Activated T-cell treated with anti-CD3 and anti-CD28 coated beads for 48 hours (primary cell): ENCODE measurements at regions not wholly inside any gene's neighbourhood (a gene's known extent, or its start where the extent isn't known, plus 50 kb on each side); places are given as distances from the start of the nearest gene placed in this dataset.

ENCODE experiments used
- DNase-seq: peaks from one replicate; pipeline ENCODE4 v3.0.0-alpha.2; 2020; ENCODE audit warnings: low read depth

DNA sequence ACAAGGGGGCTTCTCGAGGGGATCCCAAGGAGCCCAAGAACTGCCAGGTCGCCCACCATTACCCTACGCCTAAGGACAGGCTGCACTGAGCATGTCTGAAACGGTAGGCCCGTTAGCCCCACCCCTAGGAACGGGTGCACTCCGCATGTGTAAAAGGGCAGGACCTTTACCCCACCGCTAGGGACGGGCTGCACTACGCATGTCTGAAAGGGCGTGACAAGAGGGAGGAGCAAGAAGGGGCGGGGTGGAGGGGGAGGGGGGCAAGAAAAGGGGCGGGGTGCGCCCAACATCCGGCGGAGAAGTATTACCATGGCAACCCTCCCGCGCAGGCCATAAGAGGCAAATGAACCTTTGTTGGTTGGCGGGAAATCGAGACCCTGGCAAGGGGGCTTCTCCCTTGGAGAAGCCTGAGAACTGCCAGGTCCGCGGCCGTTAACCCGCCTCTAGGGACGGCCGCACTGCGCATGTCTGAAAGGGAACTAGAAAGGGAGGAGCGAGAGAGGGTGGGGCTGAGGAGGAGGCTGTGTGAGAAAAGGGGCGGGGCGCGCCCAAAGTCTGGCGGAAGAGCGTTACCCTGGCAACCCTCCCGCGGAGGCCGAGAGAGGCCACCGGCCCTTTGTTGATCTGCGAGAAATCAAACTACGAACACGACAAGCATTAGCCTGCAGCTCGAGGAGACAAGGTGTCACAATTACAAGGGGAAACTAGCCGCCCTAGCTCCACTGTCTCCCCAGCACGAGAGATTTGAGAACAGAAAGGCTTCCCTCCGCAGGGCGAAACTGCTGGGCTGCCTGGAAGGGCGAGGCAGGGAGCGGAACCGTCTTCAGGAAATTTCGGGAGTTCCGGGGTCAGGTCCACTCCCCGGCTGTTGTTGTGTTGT is 2046.8 kb downstream of the TP53TG3F start:
- DNase-seq = no peak

DNA sequence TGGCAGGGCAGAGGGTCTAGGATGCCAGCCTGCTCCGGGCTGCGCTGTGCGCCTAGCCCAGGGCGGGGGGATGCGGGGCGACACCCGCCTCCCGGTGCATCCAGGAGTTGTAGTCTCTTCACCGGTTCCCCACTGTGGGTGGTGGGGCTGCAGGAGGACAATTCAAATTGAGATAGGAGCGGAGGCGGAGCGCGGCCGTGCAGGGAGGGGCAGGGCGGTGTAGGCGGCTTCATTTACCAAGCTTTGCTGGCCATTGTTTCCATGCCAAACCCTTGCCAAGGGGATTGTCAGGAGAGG is 2047.4 kb downstream of the TP53TG3F start:
- DNase-seq = no peak

DNA sequence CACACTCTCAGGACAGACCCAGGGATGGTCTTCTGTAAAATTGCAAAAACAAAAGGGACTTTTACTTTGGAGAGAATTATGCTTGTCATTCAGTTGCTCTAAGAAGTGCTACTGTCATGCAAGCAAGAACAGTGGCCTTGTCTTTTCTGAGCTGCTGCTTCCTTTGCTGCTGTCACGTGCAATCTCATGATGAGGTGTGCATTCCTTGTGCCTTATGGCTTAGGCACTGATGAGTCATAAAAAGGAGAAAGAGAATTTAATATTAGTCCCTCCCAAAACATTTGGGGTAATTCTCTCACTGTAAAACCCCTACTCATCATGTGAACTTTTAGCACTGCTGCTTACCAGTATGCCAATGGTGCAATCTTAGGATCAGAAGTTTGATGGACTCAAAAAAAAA is 2051.3 kb downstream of the TP53TG3F start:
- no peak for DNase-seq

DNA sequence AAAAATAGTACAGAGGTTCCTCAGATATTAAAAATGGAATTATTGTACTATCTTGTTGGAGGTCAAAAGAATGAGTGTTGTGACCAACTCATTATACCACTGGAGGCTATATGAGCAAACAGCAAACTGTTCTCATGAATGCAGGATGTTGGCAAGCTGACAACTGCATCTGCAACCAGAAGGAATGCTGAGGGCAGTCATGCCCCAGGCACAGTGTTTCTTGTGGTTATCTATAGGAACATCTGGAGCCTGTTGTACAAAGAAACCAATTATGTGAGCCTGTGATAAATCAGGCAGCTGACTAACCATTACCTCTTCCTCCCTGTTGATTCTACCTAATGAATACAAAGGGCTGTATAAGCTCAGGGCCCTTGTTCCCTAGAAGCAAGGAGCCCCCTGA is 2057.1 kb downstream of the TP53TG3F start:
- no peak for DNase-seq

DNA sequence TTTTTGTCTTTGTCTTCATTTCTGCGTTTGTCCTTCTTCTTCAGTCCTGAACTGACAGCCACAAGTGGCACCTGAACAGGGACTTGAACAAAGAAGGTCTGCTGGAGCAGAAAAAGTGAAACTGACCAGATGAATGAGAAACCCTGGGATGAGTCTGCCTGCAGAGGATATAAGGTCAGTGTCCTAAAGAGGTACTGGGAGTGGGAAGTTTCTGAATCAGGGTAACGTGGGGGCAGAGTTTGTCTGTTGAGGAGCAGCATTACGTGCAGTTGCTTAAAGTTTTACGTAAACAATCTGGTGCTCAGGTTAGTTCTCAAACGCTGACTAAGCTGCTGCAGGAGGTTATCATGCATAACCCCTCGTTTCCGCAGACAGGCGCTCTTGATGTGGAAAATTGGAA is 2057.6 kb downstream of the TP53TG3F start:
- no peak for DNase-seq

DNA sequence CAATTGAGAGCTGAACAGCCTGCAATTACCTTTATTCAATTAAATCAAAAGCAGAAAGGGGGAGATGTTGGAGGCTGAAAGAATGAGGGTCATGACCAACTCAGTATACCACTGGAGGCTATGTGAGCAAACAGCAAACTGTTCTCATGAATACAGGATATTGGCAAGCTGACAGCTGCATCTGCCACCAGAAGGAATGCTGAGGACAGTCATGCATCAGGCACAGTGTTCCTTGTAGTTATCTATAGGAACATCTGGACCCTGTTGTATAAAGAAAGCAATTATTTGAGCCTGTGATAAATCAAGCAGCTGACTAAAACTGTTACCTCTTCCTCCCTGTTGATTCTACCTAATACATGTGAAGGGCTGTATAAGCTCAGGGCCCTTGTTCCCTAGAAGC is 2064.6 kb downstream of the TP53TG3F start:
- DNase-seq = no peak

DNA sequence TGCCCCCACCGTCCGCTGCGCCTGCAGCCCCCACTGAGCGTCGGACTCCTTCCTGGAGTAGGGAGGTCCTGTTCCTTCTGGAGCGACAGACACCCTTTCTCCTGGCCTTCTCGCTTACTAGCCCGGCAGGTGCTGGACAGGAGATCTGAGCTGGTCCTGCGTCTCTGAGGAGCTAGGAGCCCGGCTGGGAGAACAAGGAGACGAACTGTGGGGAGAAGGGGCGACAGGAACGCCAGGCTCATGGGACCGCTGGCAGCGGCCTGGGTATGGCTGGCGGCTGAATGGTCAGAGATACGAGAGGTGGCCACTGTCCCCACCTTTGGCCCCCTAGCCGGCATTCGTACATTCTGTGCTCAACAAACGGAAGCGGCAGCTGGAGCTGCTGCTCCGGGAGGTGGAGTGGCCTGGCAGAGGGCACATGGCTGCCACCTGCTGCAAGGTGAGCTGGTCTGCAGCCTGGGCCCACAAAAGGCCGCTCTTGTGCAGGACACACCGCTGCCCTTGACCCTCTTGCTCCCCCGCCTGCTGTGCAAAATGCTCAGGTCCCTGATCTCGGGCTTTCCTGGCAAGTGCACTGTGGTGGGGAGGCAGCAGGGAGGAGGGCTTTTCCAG is 2066.7 kb downstream of the TP53TG3F start:
- DNase-seq = no peak

DNA sequence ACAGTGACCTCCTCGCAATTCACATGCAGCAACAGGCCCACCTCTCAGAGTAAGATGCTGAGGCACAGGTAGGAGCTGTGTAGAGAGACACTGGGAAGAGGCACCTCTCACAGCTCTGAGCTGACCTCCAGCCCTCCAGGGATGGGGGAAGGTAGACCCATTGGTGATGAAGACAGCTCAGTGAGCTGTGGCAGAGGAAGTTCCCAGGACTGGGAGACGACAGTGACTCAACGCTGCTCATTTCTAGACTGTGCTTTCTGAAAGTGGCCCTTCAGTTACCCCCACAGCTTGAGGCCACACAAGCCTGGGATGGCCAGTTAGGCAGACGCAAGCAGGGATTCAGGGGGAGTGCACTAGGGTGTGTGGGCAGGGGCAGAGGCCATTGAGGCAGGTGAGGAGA is 2073.2 kb downstream of the TP53TG3F start:
- no peak for DNase-seq

DNA sequence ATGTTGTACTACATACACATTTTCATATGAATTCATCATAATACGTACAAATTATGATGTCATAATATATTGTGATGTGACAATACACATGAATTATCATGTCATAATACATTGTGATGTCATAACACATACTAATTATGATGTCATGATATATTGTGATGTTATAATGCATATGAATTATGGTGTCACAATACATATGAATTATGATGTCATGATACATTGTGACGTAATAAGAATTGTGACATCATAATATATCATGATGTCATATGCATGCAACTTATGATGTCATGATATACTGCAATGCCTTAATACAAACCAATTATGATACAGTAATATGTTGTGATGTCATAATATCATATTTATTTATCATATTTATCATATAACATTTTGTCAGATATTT is 2074.3 kb downstream of the TP53TG3F start:
- DNase-seq = no peak

DNA sequence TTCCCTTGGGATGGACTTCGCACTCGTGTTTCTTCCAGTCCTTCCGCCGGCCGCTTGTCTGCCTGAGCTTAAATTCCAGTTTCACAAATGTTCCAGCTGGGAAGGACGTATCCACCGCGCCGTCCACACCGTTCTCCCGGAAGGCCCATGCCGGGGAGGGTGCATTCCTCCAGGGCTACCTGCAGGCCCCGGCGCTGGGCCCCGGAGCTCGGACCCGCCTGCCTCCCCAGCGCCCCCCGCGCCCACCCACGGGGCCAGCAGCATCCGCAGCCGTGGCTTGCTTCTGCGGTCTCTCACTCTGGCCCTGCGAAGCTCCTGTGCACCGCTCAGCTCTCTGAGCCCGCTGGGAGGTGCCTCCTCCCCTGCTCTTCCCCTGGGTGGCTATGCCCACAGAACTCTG is 2084.1 kb downstream of the TP53TG3F start:
- no peak for DNase-seq

DNA sequence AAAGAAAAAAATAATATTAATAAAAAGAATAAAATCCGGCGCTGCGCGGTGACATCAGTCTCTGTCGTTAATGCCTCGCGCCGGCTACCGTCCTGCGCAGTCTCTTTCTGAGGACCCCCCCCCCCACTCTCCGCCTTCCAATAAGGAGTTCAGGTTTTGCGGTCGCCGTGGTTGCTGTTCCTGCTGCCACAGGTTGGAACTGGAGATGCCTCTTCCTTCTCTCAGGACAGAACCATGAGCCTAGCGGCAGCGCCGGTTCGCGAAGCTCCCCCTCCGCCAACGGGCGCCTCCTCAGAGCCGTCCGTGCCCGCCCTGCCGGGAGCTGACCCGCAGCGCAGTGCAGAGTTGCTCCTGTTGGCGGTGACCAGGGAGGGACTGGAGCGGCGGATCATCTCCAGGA is 2093.4 kb downstream of the TP53TG3F start:
- DNase-seq = no peak

DNA sequence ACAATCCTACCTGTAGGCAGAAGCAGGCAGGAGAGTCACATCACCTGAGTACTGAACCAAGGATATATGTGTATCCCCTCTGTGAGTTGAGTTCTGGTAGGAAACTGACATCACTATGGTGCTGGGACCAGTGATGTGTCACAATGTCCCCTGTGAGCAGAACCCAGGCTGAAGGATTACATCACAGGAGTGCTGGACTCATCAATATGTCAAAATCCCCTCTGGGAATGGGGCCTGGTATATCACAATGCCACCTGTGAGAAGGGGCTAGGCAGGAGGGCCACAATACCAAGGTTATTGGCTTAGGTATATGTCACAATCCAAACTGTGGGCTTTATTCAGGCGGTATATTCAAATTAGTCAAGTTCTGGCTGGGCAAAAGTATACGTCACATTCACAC is 2098.3 kb downstream of the TP53TG3F start:
- no peak for DNase-seq

DNA sequence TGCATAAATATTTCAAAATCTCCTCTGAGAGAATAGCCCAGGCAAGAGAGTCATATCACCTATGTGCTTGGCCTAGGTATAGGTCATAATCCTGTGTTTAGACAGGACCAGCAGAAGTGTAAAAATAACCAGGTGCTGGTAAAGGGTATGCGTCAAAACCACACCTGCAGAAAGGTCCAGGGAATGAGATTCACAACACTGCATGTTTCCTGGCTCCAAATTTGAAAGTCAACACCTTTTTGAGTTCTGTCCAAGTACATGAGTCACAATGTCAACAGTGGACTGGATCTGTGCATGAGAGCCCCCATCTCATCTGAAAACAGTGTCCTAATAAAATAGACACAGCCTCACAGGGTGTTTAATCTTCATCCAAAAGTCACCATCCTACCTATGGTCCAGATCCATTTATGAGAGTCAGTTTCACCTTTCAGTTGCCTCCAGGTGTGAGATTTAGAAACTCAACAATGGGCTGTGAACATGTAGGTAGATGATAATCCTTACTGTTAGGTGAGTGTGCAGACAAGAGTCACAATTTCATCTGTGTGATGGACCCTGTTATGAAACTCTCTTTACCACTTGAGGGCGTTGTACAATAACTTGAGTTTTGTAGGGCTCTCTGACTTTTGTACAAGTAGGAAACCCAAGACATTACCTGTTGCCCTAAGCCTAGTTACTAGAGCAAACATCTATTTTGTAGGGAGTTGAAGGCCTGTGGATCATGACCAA is 2100.7 kb downstream of the TP53TG3F start:
- DNase-seq = no peak

DNA sequence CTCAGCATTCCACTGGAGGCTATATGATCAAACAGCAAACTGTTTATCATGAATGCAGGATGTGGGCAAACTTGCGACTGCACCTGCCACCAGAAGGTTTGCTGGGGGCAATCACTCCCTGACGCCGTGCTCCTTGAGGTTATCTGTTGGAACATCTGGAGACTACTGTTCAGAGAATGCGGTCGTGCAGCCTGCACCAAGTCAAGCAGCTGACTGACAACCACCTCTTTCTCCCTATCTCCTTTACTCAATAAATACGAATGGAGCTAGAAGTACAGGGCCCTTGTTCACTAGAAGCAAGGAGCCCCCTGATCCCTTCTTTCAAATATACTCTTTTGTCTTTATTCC is 2101.2 kb downstream of the TP53TG3F start:
- no peak for DNase-seq

DNA sequence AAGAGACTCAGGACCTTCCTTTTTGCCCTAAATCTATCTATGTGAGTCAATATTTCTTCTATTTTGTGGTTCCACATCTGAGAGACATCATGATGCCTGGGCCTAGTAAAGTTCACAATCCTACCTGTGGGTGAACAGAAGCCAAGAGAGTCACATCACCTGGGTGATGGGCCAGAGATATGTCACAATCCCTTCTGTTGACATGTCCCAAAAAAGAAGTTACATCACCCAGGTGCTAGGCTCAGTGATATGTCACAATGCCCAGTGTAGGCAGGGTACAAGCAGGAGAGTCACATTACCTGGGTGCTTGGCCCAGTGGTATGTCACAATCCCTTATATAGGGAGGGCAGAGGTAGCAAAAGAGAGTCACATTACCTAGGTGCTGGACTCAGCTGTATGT is 2101.9 kb downstream of the TP53TG3F start:
- DNase-seq = no peak

DNA sequence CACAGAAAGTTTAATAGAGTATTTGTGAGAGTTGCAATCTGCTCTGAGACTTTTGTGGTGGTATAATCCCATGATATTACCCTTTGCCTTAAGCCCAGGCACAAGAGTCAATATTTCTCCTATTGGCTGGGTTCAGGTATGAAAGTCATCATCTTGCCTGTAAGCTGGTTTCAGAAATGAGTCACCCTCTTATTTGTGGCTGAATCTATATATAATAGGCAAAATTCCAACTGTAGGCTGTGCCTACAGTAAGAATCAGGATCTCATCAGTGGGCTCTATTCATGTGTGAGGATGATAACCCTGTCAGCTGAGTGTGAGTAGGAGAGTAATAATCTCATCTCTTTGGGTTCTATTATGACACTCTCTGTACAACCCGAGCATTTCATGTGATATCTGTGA is 2103.1 kb downstream of the TP53TG3F start:
- no peak for DNase-seq

DNA sequence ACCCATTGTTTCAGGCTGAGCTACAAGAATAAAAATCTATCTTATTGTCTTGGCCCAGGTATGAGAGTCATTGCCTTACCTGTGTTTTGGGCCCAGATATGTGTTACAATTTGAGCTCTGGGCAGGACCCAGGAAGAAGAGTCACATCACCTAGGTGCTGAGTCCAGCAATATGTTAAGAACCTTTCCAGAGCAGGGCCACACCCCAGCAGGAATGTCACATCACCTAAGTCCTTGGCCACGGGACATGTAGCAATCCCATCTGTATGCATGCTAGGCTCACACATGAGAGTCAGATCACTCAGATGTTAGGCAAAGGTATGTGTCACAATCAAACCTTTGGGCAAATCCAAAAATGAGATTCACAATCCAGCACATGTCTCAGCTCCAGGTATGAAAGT is 2103.5 kb downstream of the TP53TG3F start:
- DNase-seq = no peak

DNA sequence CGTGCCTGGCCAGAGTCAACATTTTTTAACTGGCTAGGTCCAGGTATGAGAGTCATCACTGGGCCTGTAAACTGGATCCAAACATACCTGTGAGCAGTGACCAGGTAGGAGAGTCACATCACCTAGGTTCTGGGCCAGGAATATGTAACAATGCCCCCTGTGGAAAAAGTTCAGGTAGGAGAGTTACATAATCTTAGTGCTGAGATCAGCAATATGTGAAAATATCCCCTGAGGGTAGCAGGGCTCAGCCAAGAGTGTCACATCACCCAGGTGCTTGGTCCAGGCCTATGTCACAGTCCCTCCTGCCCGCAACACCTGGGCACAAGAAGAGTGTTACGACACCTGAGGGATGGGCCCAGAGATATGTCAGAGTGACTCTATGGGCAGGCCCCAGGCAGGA is 2104.7 kb downstream of the TP53TG3F start:
- DNase-seq = no peak

DNA sequence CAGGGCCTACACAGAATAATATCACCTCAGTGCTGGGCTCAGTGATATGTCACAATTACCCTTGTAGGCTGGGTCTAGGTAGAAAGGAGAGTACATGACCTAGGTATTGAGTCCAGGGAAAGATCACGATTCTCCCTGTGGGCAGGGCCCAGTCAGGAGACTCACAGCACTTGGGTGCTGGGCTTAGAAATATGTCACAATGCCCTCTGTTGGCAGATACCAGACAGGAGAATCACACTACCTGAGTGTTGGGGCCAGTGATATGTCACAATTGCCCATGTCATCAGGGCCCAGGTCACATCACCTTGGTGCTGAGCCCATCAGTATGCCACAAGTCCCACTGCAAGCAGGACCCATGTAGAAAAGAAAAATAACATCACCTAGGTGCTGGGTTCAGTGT is 2105.5 kb downstream of the TP53TG3F start:
- DNase-seq = no peak

DNA sequence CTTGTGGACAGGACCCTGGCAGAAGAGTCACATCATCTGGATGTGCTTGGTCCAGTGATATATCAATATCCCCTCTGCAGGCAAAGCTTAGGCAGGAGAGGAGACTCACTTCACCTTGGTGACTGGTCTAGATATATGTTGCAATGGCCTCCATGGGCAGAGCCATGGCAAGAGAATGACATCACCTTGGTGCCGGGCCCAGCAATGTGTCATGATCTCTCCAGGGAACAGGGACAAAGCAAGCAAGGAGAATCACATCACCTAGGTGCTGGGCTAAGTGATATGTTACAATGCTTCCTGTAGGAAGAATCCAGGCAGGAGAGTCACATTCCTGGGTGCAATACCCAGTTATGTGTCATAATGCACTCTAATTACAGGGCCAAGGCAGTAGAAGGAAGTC is 2106.2 kb downstream of the TP53TG3F start:
- DNase-seq = no peak

DNA sequence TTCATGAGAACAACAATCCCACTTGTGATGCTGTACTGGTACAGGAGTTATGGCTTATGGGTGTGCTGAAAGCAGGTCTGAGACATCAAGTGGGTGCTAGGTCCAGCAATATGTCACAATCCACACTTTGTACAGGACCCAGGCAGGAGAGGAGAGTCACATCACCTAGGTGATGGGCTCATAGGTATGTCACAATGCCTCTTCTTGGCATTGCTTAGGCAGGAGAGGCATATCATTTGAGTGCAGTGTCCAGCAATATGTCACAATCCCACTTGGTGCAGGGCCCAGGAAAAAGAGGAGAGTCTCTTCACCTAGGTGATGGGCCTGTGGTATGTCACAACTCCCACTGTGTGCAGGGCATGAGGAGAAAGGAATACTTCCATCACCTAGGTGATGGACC is 2110.0 kb downstream of the TP53TG3F start:
- DNase-seq = no peak

DNA sequence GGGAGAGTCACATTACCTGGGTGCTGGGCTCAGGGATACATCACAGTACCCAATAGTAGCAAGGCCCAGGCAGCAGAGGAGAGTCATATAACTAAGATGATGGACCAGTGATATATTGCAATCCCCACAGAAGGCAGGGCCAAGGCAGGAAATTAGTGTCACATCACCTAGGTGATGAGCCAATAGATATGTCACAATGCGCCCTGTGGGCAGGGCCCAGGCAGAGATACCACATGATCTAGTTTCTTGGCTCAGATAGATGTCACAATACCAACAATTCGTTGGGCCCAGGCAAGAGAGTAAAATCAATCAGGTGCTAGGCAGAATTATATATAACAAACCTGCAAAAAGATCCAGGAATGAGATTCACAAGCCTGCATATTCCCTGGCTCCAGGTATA is 2111.5 kb downstream of the TP53TG3F start:
- DNase-seq = no peak

DNA sequence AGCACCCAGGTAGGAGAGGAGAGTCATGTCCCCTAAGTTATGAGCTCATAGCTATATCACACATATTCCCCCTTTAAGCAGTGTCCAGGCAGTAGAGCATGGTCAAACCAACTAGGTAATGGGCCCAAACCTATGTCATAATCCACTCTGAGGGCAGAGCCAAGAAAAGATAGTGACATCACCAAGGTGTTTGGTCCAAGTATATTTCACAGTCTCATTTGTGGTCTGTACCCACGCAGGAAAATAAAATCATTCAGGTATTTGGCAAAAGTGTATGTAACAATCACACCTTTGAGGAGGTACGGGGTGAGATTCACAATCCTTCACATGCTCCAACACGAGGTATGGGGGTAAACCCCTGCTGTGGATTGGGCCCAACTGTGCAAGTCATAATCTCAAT is 2112.8 kb downstream of the TP53TG3F start:
- DNase-seq = no peak

DNA sequence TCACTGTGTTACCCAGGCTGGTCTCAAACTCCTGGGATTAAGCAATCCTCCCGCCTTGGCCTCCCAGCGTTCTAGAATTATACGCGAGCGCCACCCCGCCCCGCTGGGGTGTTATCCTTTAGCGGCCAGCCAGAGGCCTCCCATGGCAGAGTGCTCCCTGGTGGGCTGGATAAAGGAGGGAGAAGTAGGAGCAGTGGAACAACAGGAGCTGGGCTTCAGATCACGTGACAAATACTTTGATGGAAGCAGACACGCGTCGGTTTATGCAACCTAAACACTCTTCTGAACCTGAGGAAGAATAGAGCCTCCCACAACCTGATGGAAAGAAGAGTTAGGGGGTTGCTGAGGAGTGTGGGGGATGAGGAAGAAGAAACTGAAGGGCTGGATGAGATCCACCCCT is 2114.0 kb downstream of the TP53TG3F start:
- no peak for DNase-seq
